IMR-90 (cell line): ENCODE measurements at regions not wholly inside any gene's neighbourhood (a gene's known extent, or its start where the extent isn't known, plus 50 kb on each side); places are given as distances from the start of the nearest gene placed in this dataset.

Experiments
- ATAC-seq: fragments of 200-7000 bp; cut with Tn5 transposase; 2 replicates; pipeline ENCODE4 v1.9.1; 2020; ENCODE audit warnings: low read depth, mild to moderate bottlenecking, moderate library complexity
- BruUV-seq: library from RNA; stranded (reverse); fragments of 400-500 nt; replicated peaks from 2 replicates; lab custom pipeline; 2021; lab: Mats Ljungman, UMichigan
- CTCF ChIA-PET: fragments of 300-600 bp; formaldehyde crosslinking; extraction: SDS; loops from one replicate; lab custom pipeline; 2021; ENCODE audit warnings: antibody characterized with exemption; lab: Yijun Ruan, JAX
- POLR2A ChIA-PET: fragments of 300-600 bp; sonication (Branson Sonifier 250); formaldehyde crosslinking; loops from one replicate; lab custom pipeline; 2022; ENCODE audit warnings: antibody characterized with exemption; ENCODE audit not compliant: unreplicated experiment; lab: Charles Lee
- DNase-seq: peaks from one replicate; pipeline ENCODE4 v3.0.0; 2013
- H2AFZ ChIP-seq: replicated peaks from 2 replicates; pipeline ENCODE3; 2013; ENCODE audit warnings: low read length, mild to moderate bottlenecking; ENCODE audit not compliant: poor library complexity
- H2AK5ac ChIP-seq: 2 replicates; pipeline ENCODE4 v1.6.1; 2013; ENCODE audit warnings: low read depth, low read length, inconsistent platforms
- H2AK9ac ChIP-seq: replicated peaks from 2 replicates; pipeline ENCODE3; 2013; ENCODE audit warnings: mild to moderate bottlenecking, low read depth, low read length, moderate library complexity; ENCODE audit not compliant: poor library complexity
- H2BK120ac ChIP-seq: 2 replicates; pipeline ENCODE4 v1.6.1; 2013; ENCODE audit warnings: low read depth, low read length, inconsistent platforms
- H2BK15ac ChIP-seq: 3 replicates; pipeline ENCODE4 v1.6.1; 2013; ENCODE audit warnings: low read depth, low read length, inconsistent platforms
- H2BK20ac ChIP-seq: 2 replicates; pipeline ENCODE4 v1.6.1; 2013; ENCODE audit warnings: low read depth, mild to moderate bottlenecking, inconsistent platforms, low read length, moderate library complexity
- H2BK5ac ChIP-seq: 2 replicates; pipeline ENCODE4 v1.6.1; 2013; ENCODE audit warnings: mild to moderate bottlenecking, low read depth, low read length, inconsistent platforms; ENCODE audit not compliant: poor library complexity, severe bottlenecking
- H3K14ac ChIP-seq: replicated peaks from 2 replicates; pipeline ENCODE4 v1.6.1; 2013; ENCODE audit warnings: low read depth, low read length, inconsistent platforms
- H3K18ac ChIP-seq: 2 replicates; pipeline ENCODE4 v1.6.1; 2013; ENCODE audit warnings: low read depth, low read length, control low read depth
- H3K23ac ChIP-seq: 2 replicates; pipeline ENCODE4 v1.6.1; 2013; ENCODE audit warnings: low read depth, low read length, inconsistent platforms
- H3K27ac ChIP-seq: 2 replicates; pipeline ENCODE4 v1.5.1; 2013; ENCODE audit warnings: mild to moderate bottlenecking, control low read depth, low read length; ENCODE audit not compliant: insufficient read depth
- H3K27me3 ChIP-seq: 2 replicates; pipeline ENCODE4 v1.6.1; 2013; ENCODE audit warnings: low read length; ENCODE audit not compliant: control insufficient read depth, insufficient read depth
- H3K36me3 ChIP-seq: 2 replicates; pipeline ENCODE4 v1.6.1; 2013; ENCODE audit warnings: low read length, mixed read lengths; ENCODE audit not compliant: control insufficient read depth, insufficient read depth
- H3K4ac ChIP-seq: 2 replicates; pipeline ENCODE4 v1.6.1; 2013; ENCODE audit warnings: low read depth, low read length, inconsistent platforms
- H3K4me1 ChIP-seq: 2 replicates; pipeline ENCODE4 v1.6.1; 2013; ENCODE audit warnings: low read length, mixed read lengths; ENCODE audit not compliant: control insufficient read depth, insufficient read depth
- H3K4me2 ChIP-seq: 2 replicates; pipeline ENCODE4 v1.6.1; 2013; ENCODE audit warnings: low read depth, mild to moderate bottlenecking, control low read depth, low read length, moderate library complexity
- H3K4me3 ChIP-seq: 2 replicates; pipeline ENCODE4 v1.5.1; 2013; ENCODE audit warnings: low read depth, mild to moderate bottlenecking, control low read depth, low read length, moderate library complexity; ENCODE audit not compliant: insufficient read depth
- H3K56ac ChIP-seq: 2 replicates; pipeline ENCODE4 v1.6.1; 2013; ENCODE audit warnings: low read length, inconsistent platforms; ENCODE audit not compliant: insufficient read depth; ENCODE audit errors: extremely low read depth
- H3K79me1 ChIP-seq, 2 experiments: 2 replicates each; pipeline ENCODE4 v1.6.1; 2013; ENCODE audit warnings: low read length in 2 of 2, inconsistent platforms in 1 of 2, low read depth in 1 of 2
- H3K9ac ChIP-seq: 2 replicates; pipeline ENCODE4 v1.6.1; 2013; ENCODE audit warnings: low read depth, low read length, control low read depth
- H3K9me1 ChIP-seq: 2 replicates; pipeline ENCODE4 v1.6.1; 2013; ENCODE audit warnings: low read length, inconsistent platforms; ENCODE audit not compliant: insufficient read depth
- H3K9me3 ChIP-seq: 2 replicates; pipeline ENCODE4 v1.6.1; 2013; ENCODE audit warnings: low read length; ENCODE audit not compliant: control insufficient read depth, insufficient read depth
- H4K20me1 ChIP-seq: 2 replicates; pipeline ENCODE4 v1.6.1; 2013; ENCODE audit warnings: low read length, inconsistent platforms; ENCODE audit not compliant: insufficient read depth
- H4K5ac ChIP-seq: 2 replicates; pipeline ENCODE4 v1.6.1; 2013; ENCODE audit warnings: mild to moderate bottlenecking, low read depth, low read length, control low read depth
- H4K8ac ChIP-seq, 2 experiments: 2 replicates each; pipeline ENCODE4 v1.6.1; 2013; ENCODE audit warnings: low read depth in 2 of 2, low read length in 2 of 2, control low read depth in 1 of 2, inconsistent platforms in 1 of 2
- H4K91ac ChIP-seq: 2 replicates; pipeline ENCODE4 v1.6.1; 2013; ENCODE audit warnings: low read depth, low read length, inconsistent platforms; ENCODE audit not compliant: insufficient read depth
- CEBPB ChIP-seq: IDR thresholded peaks from 2 replicates; pipeline ENCODE4 v1.6.1; 2012; ENCODE audit warnings: low read depth, low read length, improper control_type of control experiment
- ELK1 ChIP-seq: fragments of 150-350 bp; IDR thresholded peaks from 2 replicates; pipeline ENCODE4 v1.6.1; 2016; ENCODE audit warnings: low read depth, mild to moderate bottlenecking, low read length, moderate library complexity, borderline replicate concordance
- MXI1 ChIP-seq: IDR thresholded peaks from 2 replicates; pipeline ENCODE4 v1.6.1; 2012; ENCODE audit warnings: low read depth, mild to moderate bottlenecking, low read length, moderate library complexity, borderline replicate concordance
- NFE2L2 ChIP-seq: fragments of 150-350 bp; IDR thresholded peaks from 2 replicates; pipeline ENCODE4 v1.6.1; 2016; ENCODE audit warnings: low read depth, mild to moderate bottlenecking, low read length
- POLR2A ChIP-seq: IDR thresholded peaks from 2 replicates; pipeline ENCODE4 v1.6.1; 2012; ENCODE audit warnings: mild to moderate bottlenecking, low read depth, low read length
- RCOR1 ChIP-seq: IDR thresholded peaks from 2 replicates; pipeline ENCODE4 v1.6.1; 2012; ENCODE audit warnings: mild to moderate bottlenecking, low read length, improper control_type of control experiment; ENCODE audit not compliant: insufficient replicate concordance
- WGBS, 2 experiments: methylation state at CpG; one replicate each; pipeline versions ENCODE4 v1.1.5 to v1.1.7; 2013; ENCODE audit warnings: missing lambda C conversion rate in 2 of 2; ENCODE audit not compliant: insufficient read length in 1 of 2; ENCODE audit errors: extremely low coverage in 2 of 2; 5-methylcytosine and 5-hydroxymethylcytosine counted together
- dilution Hi-C: fragments of 300-500 bp; cut with HindIII; formaldehyde crosslinking; loops from one replicate; pipeline ENCODE4 v1.14.3; 2018; ENCODE audit warnings: low sequenced_read_pairs; ENCODE audit not compliant: unreplicated experiment
- in situ Hi-C: fragments of 300-500 bp; cut with MboI; formaldehyde crosslinking; loops from 3 replicates; pipeline ENCODE4 v1.14.3; 2019; ENCODE audit warnings: low sequenced_read_pairs, inconsistent platforms, mixed read lengths
- intact Hi-C: fragments of 100-400 bp; cut with micrococcal nuclease; formaldehyde crosslinking; loops from 2 replicates; pipeline ENCODE4 v1.10.0; 2022

GRCh38 chr5:27511061-27511460 lies 472.7 kb upstream of the CDH9 start:
- Histone ChIP-seq H3K4ac (no peak overlapping the region), H3K4me1 (no peaks in the 10 kb centered on the region), H3K18ac (no peak overlapping the region), H2AFZ (no peak overlapping the region), H3K56ac (no peak overlapping the region), H3K14ac (no peak overlapping the region), H4K91ac (no peak overlapping the region), H3K9ac (no peak overlapping the region), H2BK20ac (no peak overlapping the region), H3K9me1 (no peaks in the 10 kb centered on the region), H2AK9ac (no peak overlapping the region), H3K4me2 (no peak overlapping the region), H2BK120ac (no peak overlapping the region), H3K27ac (no peak overlapping the region), H4K20me1 (no peaks in the 10 kb centered on the region), H4K5ac (no peak overlapping the region), H4K8ac (no peak overlapping the region), H3K9me3 (peaks cover 2% of the 10 kb centered on the region; the same call in 1 of the 2 replicates), H3K4me3 (no peak overlapping the region), H2BK5ac (no peak overlapping the region), H3K23ac (no peak overlapping the region), H2BK15ac (no peak overlapping the region), H3K79me1 (no peaks in the 10 kb centered on the region), H3K27me3 (no peaks in the 10 kb centered on the region), H3K36me3 (no peaks in the 10 kb centered on the region), H2AK5ac (no peak overlapping the region)
- in situ Hi-C loops: no loop called here
- dilution Hi-C loops: no loop called here
- intact Hi-C loops: no loop called here
- DNase-seq (no peak), ATAC-seq (no peak)
- no peak for TF ChIP-seq ELK1
- no peak for TF ChIP-seq CEBPB
- no peak for TF ChIP-seq RCOR1
- no peak for TF ChIP-seq NFE2L2
- TF ChIP-seq POLR2A: no peak
- TF ChIP-seq MXI1: no peak
- no CpG with 5 or more reads among the region's 3 CpGs for WGBS, 2 experiments
- POLR2A ChIA-PET: no interaction called here
- CTCF ChIA-PET: no interaction called here
- no TSS peak for BruUV-seq
